ENCODE measurements at regions not wholly inside any gene's neighbourhood (a gene's known extent, or its start where the extent isn't known, plus 50 kb on each side); places are given as distances from the start of the nearest gene placed in this dataset.

GRCh38 chr7:25358926-25359325 lies 130.6 kb upstream of the NPVF start:
- H3K27ac ChIP-seq (ENCODE audit: insufficient read depth, low read depth, low read length, poor library complexity, severe bottlenecking): peak overlapping the region; percentile 26
- H3K4me3 ChIP-seq (ENCODE audit: insufficient read depth, low read depth, low read length): no peak overlapping the region
- peaks cover 6% of the 10 kb centered on the region for H3K4me1 ChIP-seq (ENCODE audit: control insufficient read depth, insufficient read depth, low read length)
- H3K36me3 ChIP-seq (ENCODE audit: control insufficient read depth, insufficient read depth, low read length): no peaks in the 10 kb centered on the region
- WGBS, 2 experiments: 92 to 97% methylated on average over 5 to 6 of the region's 6 CpGs
- no peaks in the 10 kb centered on the region for H3K9me3 ChIP-seq (ENCODE audit: control insufficient read depth, low read length)
- H3K27me3 ChIP-seq (ENCODE audit: control insufficient read depth, insufficient read depth, low read length, poor library complexity, severe bottlenecking): no peaks in the 10 kb centered on the region

- Histone ChIP-seq H3K4me3 (ENCODE audit: insufficient read depth, low read depth, low read length) (no peak overlapping the region), H3K36me3 (ENCODE audit: control insufficient read depth, insufficient read depth, low read length) (no peaks in the 10 kb centered on the region), H3K9me3 (ENCODE audit: control insufficient read depth, low read length) (no peaks in the 10 kb centered on the region), H3K27ac (ENCODE audit: insufficient read depth, low read depth, low read length, poor library complexity, severe bottlenecking) (peak overlapping the region; percentile 26), H3K4me1 (ENCODE audit: control insufficient read depth, insufficient read depth, low read length) (peaks cover 6% of the 10 kb centered on the region), H3K27me3 (ENCODE audit: control insufficient read depth, insufficient read depth, low read length, poor library complexity, severe bottlenecking) (no peaks in the 10 kb centered on the region)
- whole genome bisulfite sequencing, 2 experiments: 85 to 87% methylated on average over 8 to 9 of the region's 9 CpGs
These were observed 131.3 kb upstream of the NPVF start for GRCh38 chr7:25359471-25360059.

GRCh38 chr7:25360451-25360850 lies 132.2 kb upstream of the NPVF start:
- WGBS, 2 experiments: 92 to 93% methylated on average over 2 of the region's 2 CpGs
- no peak overlapping the region for H3K27ac ChIP-seq (ENCODE audit: insufficient read depth, low read depth, low read length, poor library complexity, severe bottlenecking)
- H3K4me1 ChIP-seq (ENCODE audit: control insufficient read depth, insufficient read depth, low read length): peaks cover 6% of the 10 kb centered on the region
- no peaks in the 10 kb centered on the region for H3K27me3 ChIP-seq (ENCODE audit: control insufficient read depth, insufficient read depth, low read length, poor library complexity, severe bottlenecking)
- H3K4me3 ChIP-seq (ENCODE audit: insufficient read depth, low read depth, low read length): no peak overlapping the region
- H3K36me3 ChIP-seq (ENCODE audit: control insufficient read depth, insufficient read depth, low read length): no peaks in the 10 kb centered on the region
- H3K9me3 ChIP-seq (ENCODE audit: control insufficient read depth, low read length): no peaks in the 10 kb centered on the region

- Histone ChIP-seq H3K27me3 (ENCODE audit: control insufficient read depth, insufficient read depth, low read length, poor library complexity, severe bottlenecking) (no peaks in the 10 kb centered on the region), H3K9me3 (ENCODE audit: control insufficient read depth, low read length) (no peaks in the 10 kb centered on the region), H3K36me3 (ENCODE audit: control insufficient read depth, insufficient read depth, low read length) (no peaks in the 10 kb centered on the region), H3K4me1 (ENCODE audit: control insufficient read depth, insufficient read depth, low read length) (peaks cover 6% of the 10 kb centered on the region), H3K27ac (ENCODE audit: insufficient read depth, low read depth, low read length, poor library complexity, severe bottlenecking) (no peak overlapping the region), H3K4me3 (ENCODE audit: insufficient read depth, low read depth, low read length) (no peak overlapping the region)
- WGBS, 2 experiments: 93% methylated on average over 4 to 5 of the region's 5 CpGs
These were observed 133.1 kb upstream of the NPVF start for GRCh38 chr7:25361387-25361786.

- no peak overlapping the region for H3K4me3 ChIP-seq (ENCODE audit: insufficient read depth, low read depth, low read length)
- H3K4me1 ChIP-seq (ENCODE audit: control insufficient read depth, insufficient read depth, low read length): peaks cover 6% of the 10 kb centered on the region
- no peaks in the 10 kb centered on the region for H3K9me3 ChIP-seq (ENCODE audit: control insufficient read depth, low read length)
- no peaks in the 10 kb centered on the region for H3K36me3 ChIP-seq (ENCODE audit: control insufficient read depth, insufficient read depth, low read length)
- no peaks in the 10 kb centered on the region for H3K27me3 ChIP-seq (ENCODE audit: control insufficient read depth, insufficient read depth, low read length, poor library complexity, severe bottlenecking)
- H3K27ac ChIP-seq (ENCODE audit: insufficient read depth, low read depth, low read length, poor library complexity, severe bottlenecking): no peak overlapping the region
- WGBS, 2 experiments: 91 to 93% methylated on average over 1 of the region's 1 CpG
These were observed 133.6 kb upstream of the NPVF start for GRCh38 chr7:25361863-25362262.

- H3K36me3 ChIP-seq (ENCODE audit: control insufficient read depth, insufficient read depth, low read length): no peaks in the 10 kb centered on the region
- no peaks in the 10 kb centered on the region for H3K27me3 ChIP-seq (ENCODE audit: control insufficient read depth, insufficient read depth, low read length, poor library complexity, severe bottlenecking)
- 93 to 94% methylated on average over 5 of the region's 5 CpGs for WGBS, 2 experiments
- H3K4me1 ChIP-seq (ENCODE audit: control insufficient read depth, insufficient read depth, low read length): no peaks in the 10 kb centered on the region
- H3K9me3 ChIP-seq (ENCODE audit: control insufficient read depth, low read length): no peaks in the 10 kb centered on the region
- no peak overlapping the region for H3K27ac ChIP-seq (ENCODE audit: insufficient read depth, low read depth, low read length, poor library complexity, severe bottlenecking)
- H3K4me3 ChIP-seq (ENCODE audit: insufficient read depth, low read depth, low read length): no peak overlapping the region
These were observed 140.4 kb upstream of the NPVF start for GRCh38 chr7:25368599-25369201.

- 87% methylated on average over 4 of the region's 4 CpGs for WGBS, 2 experiments
- Histone ChIP-seq H3K36me3 (ENCODE audit: control insufficient read depth, insufficient read depth, low read length) (no peaks in the 10 kb centered on the region), H3K27ac (ENCODE audit: insufficient read depth, low read depth, low read length, poor library complexity, severe bottlenecking) (no peak overlapping the region), H3K9me3 (ENCODE audit: control insufficient read depth, low read length) (no peaks in the 10 kb centered on the region), H3K27me3 (ENCODE audit: control insufficient read depth, insufficient read depth, low read length, poor library complexity, severe bottlenecking) (no peaks in the 10 kb centered on the region), H3K4me3 (ENCODE audit: insufficient read depth, low read depth, low read length) (no peak overlapping the region), H3K4me1 (ENCODE audit: control insufficient read depth, insufficient read depth, low read length) (no peaks in the 10 kb centered on the region)
These were observed 141.5 kb upstream of the NPVF start for GRCh38 chr7:25369786-25370185.

GRCh38 chr7:25371972-25372371 lies 143.7 kb upstream of the NPVF start:
- WGBS, 2 experiments: 100% methylated on average over 1 of the region's 2 CpGs
- H3K27me3 ChIP-seq (ENCODE audit: control insufficient read depth, insufficient read depth, low read length, poor library complexity, severe bottlenecking): no peaks in the 10 kb centered on the region
- no peaks in the 10 kb centered on the region for H3K4me1 ChIP-seq (ENCODE audit: control insufficient read depth, insufficient read depth, low read length)
- H3K4me3 ChIP-seq (ENCODE audit: insufficient read depth, low read depth, low read length): no peak overlapping the region
- no peak overlapping the region for H3K27ac ChIP-seq (ENCODE audit: insufficient read depth, low read depth, low read length, poor library complexity, severe bottlenecking)
- H3K36me3 ChIP-seq (ENCODE audit: control insufficient read depth, insufficient read depth, low read length): no peaks in the 10 kb centered on the region
- H3K9me3 ChIP-seq (ENCODE audit: control insufficient read depth, low read length): no peaks in the 10 kb centered on the region

GRCh38 chr7:25375805-25376600 lies 147.7 kb upstream of the NPVF start:
- Histone ChIP-seq H3K9me3 (ENCODE audit: control insufficient read depth, low read length) (no peaks in the 10 kb centered on the region), H3K27me3 (ENCODE audit: control insufficient read depth, insufficient read depth, low read length, poor library complexity, severe bottlenecking) (no peaks in the 10 kb centered on the region), H3K27ac (ENCODE audit: insufficient read depth, low read depth, low read length, poor library complexity, severe bottlenecking) (no peak overlapping the region), H3K4me3 (ENCODE audit: insufficient read depth, low read depth, low read length) (no peak overlapping the region), H3K36me3 (ENCODE audit: control insufficient read depth, insufficient read depth, low read length) (no peaks in the 10 kb centered on the region), H3K4me1 (ENCODE audit: control insufficient read depth, insufficient read depth, low read length) (no peaks in the 10 kb centered on the region)
- WGBS, 2 experiments: 80 to 90% methylated on average over 2 to 3 of the region's 3 CpGs
